IMR-90 (cell line): ENCODE measurements at regions not wholly inside any gene's neighbourhood (a gene's known extent, or its start where the extent isn't known, plus 50 kb on each side); places are given as distances from the start of the nearest gene placed in this dataset.

Experiments used
- CTCF ChIP-seq: conservative IDR thresholded peaks from 2 replicates; pipeline ENCODE4 v1.5.1; 2012; ENCODE audit warnings: mild to moderate bottlenecking, low read depth, low read length, improper control_type of control experiment
- POLR2A ChIP-seq: IDR thresholded peaks from 2 replicates; pipeline ENCODE4 v1.6.1; 2012; ENCODE audit warnings: mild to moderate bottlenecking, low read depth, low read length

- TF ChIP-seq POLR2A, result no peak
- no peak for TF ChIP-seq CTCF
Measured at GRCh38 chr4:1570291-1571164, 113.6 kb downstream of the FAM53A start.
